ENCODE measurements at regions not wholly inside any gene's neighbourhood (a gene's known extent, or its start where the extent isn't known, plus 50 kb on each side); places are given as distances from the start of the nearest gene placed in this dataset.

DNA sequence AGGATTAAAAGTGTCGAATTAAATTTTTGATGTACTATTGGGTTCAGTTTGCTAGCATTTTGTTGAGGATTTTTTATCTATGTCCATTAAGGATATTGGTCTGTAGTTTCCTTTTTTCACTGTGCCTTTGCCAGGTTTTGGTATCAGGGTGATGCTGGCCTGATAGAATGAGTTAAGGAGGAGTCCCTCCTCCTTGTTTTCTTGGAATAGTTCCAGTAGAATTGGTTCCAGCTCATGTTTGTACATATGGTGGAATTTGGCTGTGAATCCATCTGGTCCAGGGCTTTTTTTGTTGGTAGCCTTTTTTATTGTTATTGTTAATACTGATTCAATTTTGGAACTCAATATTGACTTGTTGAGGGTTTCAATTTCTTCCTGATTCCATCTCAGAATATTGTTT is 141.8 kb downstream of the SIM1 start:
- no peak for DNase-seq
- H3K27me3 ChIP-seq (ENCODE audit: control insufficient read depth, insufficient read depth), result no peaks in the 10 kb centered on the region
- intact Hi-C loops (cut with DNase I), result no loop called here
- 90% methylated on average over 1 of the region's 1 CpG for WGBS
- no peak overlapping the region for H3K4me3 ChIP-seq (ENCODE audit: low read length)
- H3K9me3 ChIP-seq (ENCODE audit: control insufficient read depth, low read length), result no peaks in the 10 kb centered on the region
- no peaks in the 10 kb centered on the region for H3K4me1 ChIP-seq (ENCODE audit: control insufficient read depth, insufficient read depth, low read length)
- H3K27ac ChIP-seq (ENCODE audit: low read length), result no peak overlapping the region
- ATAC-seq, result no peak

GRCh38 chr6:100320686-100321085 is 144.0 kb downstream of the SIM1 start:
- H3K27me3 ChIP-seq (ENCODE audit: control insufficient read depth, insufficient read depth), result no peaks in the 10 kb centered on the region
- no peak overlapping the region for H3K4me3 ChIP-seq (ENCODE audit: low read length)
- H3K9me3 ChIP-seq (ENCODE audit: control insufficient read depth, low read length), result no peaks in the 10 kb centered on the region
- no peaks in the 10 kb centered on the region for H3K4me1 ChIP-seq (ENCODE audit: control insufficient read depth, insufficient read depth, low read length)
- 75% methylated on average over 1 of the region's 1 CpG for whole genome bisulfite sequencing
- no peak overlapping the region for H3K27ac ChIP-seq (ENCODE audit: low read length)
- intact Hi-C loops (cut with DNase I), result no loop called here
- no peak for DNase-seq
- no peak for ATAC-seq

GRCh38 chr6:100317031-100317430 is 147.7 kb downstream of the SIM1 start:
- H3K27ac ChIP-seq (ENCODE audit: low read length), result no peak overlapping the region
- 40% methylated on average over 1 of the region's 1 CpG for WGBS
- intact Hi-C loops (cut with DNase I), result no loop called here
- DNase-seq, result no peak
- H3K4me1 ChIP-seq (ENCODE audit: control insufficient read depth, insufficient read depth, low read length), result no peaks in the 10 kb centered on the region
- H3K9me3 ChIP-seq (ENCODE audit: control insufficient read depth, low read length), result no peaks in the 10 kb centered on the region
- no peak for ATAC-seq
- H3K27me3 ChIP-seq (ENCODE audit: control insufficient read depth, insufficient read depth), result no peaks in the 10 kb centered on the region
- no peak overlapping the region for H3K4me3 ChIP-seq (ENCODE audit: low read length)

DNA sequence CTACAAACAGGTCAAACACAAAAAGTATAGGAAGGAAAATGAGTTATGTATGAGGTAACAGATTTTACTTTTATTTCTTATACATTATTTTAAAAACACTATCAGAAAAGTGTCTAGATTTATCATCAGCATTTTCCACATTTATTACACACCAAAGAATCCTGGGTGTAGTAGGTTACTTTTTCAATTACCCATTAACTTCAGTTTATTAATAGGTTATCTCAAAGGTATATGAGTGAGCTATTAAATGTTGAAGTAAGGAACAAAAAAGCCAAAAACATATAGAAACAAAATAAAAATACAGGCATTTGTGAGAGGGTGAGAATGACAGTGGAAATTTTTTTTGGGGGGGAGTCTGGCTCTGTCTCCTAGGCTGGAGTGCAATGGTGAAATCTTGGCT is 150.5 kb downstream of the SIM1 start:
- H3K27me3 ChIP-seq (ENCODE audit: control insufficient read depth, insufficient read depth), result no peaks in the 10 kb centered on the region
- intact Hi-C loops (cut with DNase I), result no loop called here
- ATAC-seq (no peak), DNase-seq (no peak)
- no peak overlapping the region for H3K4me3 ChIP-seq (ENCODE audit: low read length)
- H3K4me1 ChIP-seq (ENCODE audit: control insufficient read depth, insufficient read depth, low read length), result no peaks in the 10 kb centered on the region
- no peak overlapping the region for H3K27ac ChIP-seq (ENCODE audit: low read length)
- no peaks in the 10 kb centered on the region for H3K9me3 ChIP-seq (ENCODE audit: control insufficient read depth, low read length)

- H3K27me3 ChIP-seq (ENCODE audit: control insufficient read depth, insufficient read depth), result no peaks in the 10 kb centered on the region
- intact Hi-C loops (cut with DNase I), result no loop called here
- H3K4me1 ChIP-seq (ENCODE audit: control insufficient read depth, insufficient read depth, low read length), result no peaks in the 10 kb centered on the region
- no peaks in the 10 kb centered on the region for H3K9me3 ChIP-seq (ENCODE audit: control insufficient read depth, low read length)
- no peak for DNase-seq
- 53% methylated on average over 5 of the region's 5 CpGs for WGBS
- no peak overlapping the region for H3K27ac ChIP-seq (ENCODE audit: low read length)
- ATAC-seq, result no peak
- H3K4me3 ChIP-seq (ENCODE audit: low read length), result no peak overlapping the region
These were observed 152.9 kb downstream of the SIM1 start for GRCh38 chr6:100311707-100312251.

DNA sequence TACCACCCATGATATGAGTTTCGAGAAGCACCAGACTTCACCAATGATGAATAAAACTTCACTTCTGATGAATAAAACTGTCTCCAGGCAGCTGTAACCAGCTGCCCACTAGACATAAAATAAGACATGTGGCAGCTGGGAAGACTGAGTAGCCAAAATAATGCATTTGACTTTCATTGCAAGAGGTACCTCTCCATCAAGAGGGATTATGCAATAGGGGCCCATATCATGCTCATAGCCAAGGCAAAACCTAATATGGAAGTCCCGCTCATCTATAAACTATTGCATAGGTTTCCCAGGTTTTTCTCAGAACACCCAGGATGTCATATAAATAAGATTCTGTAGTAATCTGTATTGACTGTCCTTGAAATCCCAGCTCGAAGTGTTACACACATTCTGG is 155.5 kb downstream of the SIM1 start:
- H3K4me3 ChIP-seq (ENCODE audit: low read length), result no peak overlapping the region
- no peak overlapping the region for H3K27ac ChIP-seq (ENCODE audit: low read length)
- DNase-seq (no peak), ATAC-seq (no peak)
- H3K9me3 ChIP-seq (ENCODE audit: control insufficient read depth, low read length), result no peaks in the 10 kb centered on the region
- H3K4me1 ChIP-seq (ENCODE audit: control insufficient read depth, insufficient read depth, low read length), result no peaks in the 10 kb centered on the region
- intact Hi-C loops (cut with DNase I), result no loop called here
- 83% methylated on average over 3 of the region's 3 CpGs for WGBS
- no peaks in the 10 kb centered on the region for H3K27me3 ChIP-seq (ENCODE audit: control insufficient read depth, insufficient read depth)

DNA sequence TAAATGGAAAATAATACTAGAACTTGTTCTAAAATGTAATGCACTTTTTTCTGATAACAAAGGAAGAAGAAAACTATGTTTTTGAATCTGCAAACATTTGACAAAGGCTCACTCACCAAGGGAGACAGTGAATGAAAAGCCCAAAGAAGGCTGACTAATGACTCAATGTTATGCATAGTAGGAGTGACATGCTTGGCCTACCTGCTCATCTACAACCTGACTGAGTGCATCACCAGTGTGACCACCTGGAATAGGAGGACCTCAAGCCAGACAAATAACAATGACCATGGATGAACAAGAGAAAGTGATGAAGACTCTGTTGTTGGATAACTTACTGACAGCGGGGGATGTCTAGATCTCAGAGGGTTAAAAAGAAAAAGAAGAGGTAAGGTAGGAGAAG is 157.2 kb downstream of the SIM1 start:
- Histone ChIP-seq H3K4me1 (ENCODE audit: control insufficient read depth, insufficient read depth, low read length) (no peaks in the 10 kb centered on the region), H3K4me3 (ENCODE audit: low read length) (no peak overlapping the region), H3K9me3 (ENCODE audit: control insufficient read depth, low read length) (no peaks in the 10 kb centered on the region), H3K27me3 (ENCODE audit: control insufficient read depth, insufficient read depth) (no peaks in the 10 kb centered on the region), H3K27ac (ENCODE audit: low read length) (no peak overlapping the region)
- intact Hi-C loops (cut with DNase I), result no loop called here
- 100% methylated on average over 1 of the region's 1 CpG for WGBS
- ATAC-seq (no peak), DNase-seq (no peak)

DNA sequence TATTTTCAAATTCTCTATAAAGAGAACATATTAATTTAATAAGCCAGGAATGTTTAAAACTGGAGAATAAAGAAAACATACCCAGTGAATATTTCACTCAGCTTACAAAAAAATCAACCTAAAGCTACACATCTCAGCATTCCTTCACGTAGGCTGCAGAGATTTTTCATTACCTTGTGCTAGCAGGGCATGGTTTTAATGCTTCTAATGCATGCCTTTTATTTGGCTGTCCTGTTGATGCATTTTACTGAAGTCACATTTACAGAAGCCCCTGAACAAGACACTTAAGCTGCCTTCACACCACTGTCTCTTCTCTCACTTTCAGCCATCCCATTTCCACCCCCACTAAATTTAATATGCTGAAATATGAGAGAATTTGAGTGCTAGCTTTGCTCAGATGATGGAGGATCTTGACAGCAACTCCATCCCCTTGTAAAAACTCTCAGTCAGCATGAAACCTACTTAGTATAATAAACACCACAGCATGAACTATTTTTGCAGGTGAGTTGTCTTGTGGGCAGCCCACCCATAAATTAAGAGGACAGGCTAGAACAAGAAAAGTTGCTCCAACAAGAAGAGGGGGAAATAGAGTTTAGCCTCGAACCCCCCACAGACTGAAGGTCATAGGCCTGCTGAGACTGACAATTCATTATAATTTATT is 159.4 kb downstream of the SIM1 start:
- Histone ChIP-seq H3K4me1 (ENCODE audit: control insufficient read depth, insufficient read depth, low read length) (no peaks in the 10 kb centered on the region), H3K27me3 (ENCODE audit: control insufficient read depth, insufficient read depth) (no peaks in the 10 kb centered on the region), H3K4me3 (ENCODE audit: low read length) (no peak overlapping the region), H3K9me3 (ENCODE audit: control insufficient read depth, low read length) (no peaks in the 10 kb centered on the region), H3K27ac (ENCODE audit: low read length) (no peak overlapping the region)
- 59% methylated on average over 2 of the region's 2 CpGs for WGBS
- DNase-seq (no peak), ATAC-seq (no peak)
- intact Hi-C loops (cut with DNase I), result no loop called here

DNA sequence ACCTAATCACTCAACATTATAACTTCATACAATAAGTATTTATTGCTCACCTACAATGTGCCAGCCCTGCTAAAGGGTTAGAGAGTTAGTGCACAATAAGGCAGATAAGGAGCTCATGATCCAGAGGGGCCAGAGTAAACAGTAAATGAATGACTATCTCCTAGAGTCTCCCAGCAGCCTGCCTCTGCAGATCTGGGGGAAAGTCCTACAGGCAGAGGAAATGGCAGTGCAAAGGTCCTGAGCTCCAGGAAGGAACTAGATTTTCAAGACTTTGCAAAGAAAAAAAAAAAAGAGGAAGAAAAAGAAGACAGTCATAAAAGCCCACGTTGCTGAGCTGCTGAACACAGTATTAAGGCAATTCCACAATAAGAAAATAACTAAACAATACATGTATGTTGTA is 160.1 kb downstream of the SIM1 start:
- 41% methylated on average over 1 of the region's 1 CpG for WGBS
- no peak overlapping the region for H3K4me3 ChIP-seq (ENCODE audit: low read length)
- ATAC-seq (no peak), DNase-seq (no peak)
- intact Hi-C loops (cut with DNase I), result no loop called here
- no peaks in the 10 kb centered on the region for H3K27me3 ChIP-seq (ENCODE audit: control insufficient read depth, insufficient read depth)
- no peaks in the 10 kb centered on the region for H3K4me1 ChIP-seq (ENCODE audit: control insufficient read depth, insufficient read depth, low read length)
- H3K9me3 ChIP-seq (ENCODE audit: control insufficient read depth, low read length), result no peaks in the 10 kb centered on the region
- H3K27ac ChIP-seq (ENCODE audit: low read length), result no peak overlapping the region

GRCh38 chr6:100301731-100302130 is 163.0 kb downstream of the SIM1 start:
- H3K4me1 ChIP-seq (ENCODE audit: control insufficient read depth, insufficient read depth, low read length), result no peaks in the 10 kb centered on the region
- intact Hi-C loops (cut with DNase I), result no loop called here
- no peak for ATAC-seq
- no peaks in the 10 kb centered on the region for H3K9me3 ChIP-seq (ENCODE audit: control insufficient read depth, low read length)
- H3K4me3 ChIP-seq (ENCODE audit: low read length), result no peak overlapping the region
- no peak overlapping the region for H3K27ac ChIP-seq (ENCODE audit: low read length)
- no peak for DNase-seq
- no peaks in the 10 kb centered on the region for H3K27me3 ChIP-seq (ENCODE audit: control insufficient read depth, insufficient read depth)
- WGBS, result 65% methylated on average over 2 of the region's 2 CpGs

DNA sequence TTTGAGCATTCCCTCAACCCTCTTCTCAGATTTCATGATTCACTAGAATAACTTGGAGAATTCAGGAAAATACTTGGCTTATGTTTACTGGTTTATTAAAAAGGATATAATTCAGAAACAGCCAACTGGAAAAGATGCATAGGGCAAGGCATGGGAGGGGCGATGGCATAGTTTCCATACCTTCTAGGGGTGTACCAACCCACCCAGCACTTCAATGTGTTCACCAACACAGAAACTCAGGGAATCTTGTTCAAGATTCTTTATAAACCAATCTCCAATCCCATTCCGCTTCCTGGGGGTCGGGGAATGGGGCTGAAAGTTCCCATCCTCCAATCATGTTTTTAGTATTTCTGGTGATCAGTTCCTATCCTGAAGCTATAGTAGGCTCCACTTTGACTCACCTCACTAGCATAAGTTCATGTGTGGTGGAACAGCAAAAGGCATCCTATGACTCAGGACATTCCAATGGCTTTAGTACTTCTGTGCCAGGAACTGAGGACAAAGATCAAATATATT is 164.4 kb downstream of the SIM1 start:
- 60% methylated on average over 3 of the region's 3 CpGs for WGBS
- H3K27ac ChIP-seq (ENCODE audit: low read length), result no peak overlapping the region
- no peaks in the 10 kb centered on the region for H3K4me1 ChIP-seq (ENCODE audit: control insufficient read depth, insufficient read depth, low read length)
- no peak overlapping the region for H3K4me3 ChIP-seq (ENCODE audit: low read length)
- ATAC-seq (no peak), DNase-seq (no peak)
- intact Hi-C loops (cut with DNase I), result no loop called here
- H3K9me3 ChIP-seq (ENCODE audit: control insufficient read depth, low read length), result no peaks in the 10 kb centered on the region
- H3K27me3 ChIP-seq (ENCODE audit: control insufficient read depth, insufficient read depth), result no peaks in the 10 kb centered on the region

All from right cardiac atrium (tissue), 5 donors.